ENCODE measurements at regions not wholly inside any gene's neighbourhood (a gene's known extent, or its start where the extent isn't known, plus 50 kb on each side); places are given as distances from the start of the nearest gene placed in this dataset.

GRCh38 chr10:43966571-43966965 lies 317.9 kb upstream of the ZNF32 start:
- DNase-seq: no peak

- no peak for DNase-seq
Measured at GRCh38 chr10:43965918-43966570, 317.4 kb upstream of the ZNF32 start.

GRCh38 chr10:43965033-43965917 lies 316.6 kb upstream of the ZNF32 start:
- DNase-seq: no peak

GRCh38 chr10:43964486-43964885 lies 315.8 kb upstream of the ZNF32 start:
- no peak for DNase-seq

- DNase-seq: no peak
Measured at GRCh38 chr10:43963793-43964425, 315.2 kb upstream of the ZNF32 start.

GRCh38 chr10:43963379-43963778 lies 314.7 kb upstream of the ZNF32 start:
- no peak for DNase-seq

- DNase-seq: no peak
Measured at GRCh38 chr10:43962346-43963191, 313.9 kb upstream of the ZNF32 start.

GRCh38 chr10:43961523-43962345 lies 313.1 kb upstream of the ZNF32 start:
- no peak for DNase-seq

- no peak for DNase-seq
Measured at GRCh38 chr10:43960981-43961380, 312.3 kb upstream of the ZNF32 start.

- DNase-seq: no peak
Measured at GRCh38 chr10:43960477-43960876, 311.8 kb upstream of the ZNF32 start.

- DNase-seq: no peak
Measured at GRCh38 chr10:43960135-43960415, 311.4 kb upstream of the ZNF32 start.

- DNase-seq: no peak
Measured at GRCh38 chr10:43959364-43960134, 310.9 kb upstream of the ZNF32 start.

- DNase-seq: no peak
Measured at GRCh38 chr10:43958964-43959363, 310.3 kb upstream of the ZNF32 start.

- DNase-seq: no peak
Measured at GRCh38 chr10:43958071-43958432, 309.4 kb upstream of the ZNF32 start.

- no peak for DNase-seq
Measured at GRCh38 chr10:43957267-43958070, 308.8 kb upstream of the ZNF32 start.

GRCh38 chr10:43955978-43956377 lies 307.3 kb upstream of the ZNF32 start:
- no peak for DNase-seq

- no peak for DNase-seq
Measured at GRCh38 chr10:43955002-43955596, 306.4 kb upstream of the ZNF32 start.

- DNase-seq: no peak
Measured at GRCh38 chr10:43953672-43954071, 305.0 kb upstream of the ZNF32 start.

- no peak for DNase-seq
Measured at GRCh38 chr10:43952760-43953159, 304.1 kb upstream of the ZNF32 start.

- DNase-seq: no peak
Measured at GRCh38 chr10:43949351-43949750, 300.7 kb upstream of the ZNF32 start.

Data from Kasumi-1 (cell line).